ENCODE measurements at regions not wholly inside any gene's neighbourhood (a gene's known extent, or its start where the extent isn't known, plus 50 kb on each side); places are given as distances from the start of the nearest gene placed in this dataset.

DNA sequence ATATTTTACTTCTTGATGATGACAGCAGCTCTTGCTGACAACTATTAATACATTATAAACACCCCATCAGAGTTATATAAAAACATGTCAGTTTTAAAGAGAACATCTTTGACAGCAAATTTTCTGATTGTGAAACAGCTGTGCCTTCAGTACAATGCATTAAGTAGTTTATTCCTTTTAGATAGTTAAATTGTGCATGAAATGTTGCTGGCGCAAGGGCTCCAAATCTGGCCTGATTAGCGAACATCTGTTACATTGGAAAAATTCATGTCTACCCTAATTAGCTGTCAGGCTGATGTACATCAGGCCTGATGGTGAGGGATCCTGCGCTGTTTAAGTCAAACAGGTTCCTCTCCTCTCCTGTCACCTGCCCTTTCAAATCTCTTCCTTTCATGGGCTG lies 171.9 kb upstream of the SP8 start:
- Mint-ChIP-seq H3K36me3 (no peaks in the 10 kb centered on the region), H3K4me3 (no peak overlapping the region), H3K4me1 (no peaks in the 10 kb centered on the region), H3K27me3 (no peaks in the 10 kb centered on the region), H3K27ac (no peak overlapping the region), H3K9me3 (no peaks in the 10 kb centered on the region)
- POLR2A ChIA-PET: no interaction called here
- DNase-seq: no peak
- no peak for ATAC-seq

- no peak overlapping the region for H3K4me3 Mint-ChIP-seq
- no peaks in the 10 kb centered on the region for H3K27me3 Mint-ChIP-seq
- no peaks in the 10 kb centered on the region for H3K9me3 Mint-ChIP-seq
- no peak for DNase-seq
- H3K27ac Mint-ChIP-seq: no peak overlapping the region
- H3K4me1 Mint-ChIP-seq: no peaks in the 10 kb centered on the region
- H3K36me3 Mint-ChIP-seq: no peaks in the 10 kb centered on the region
- ATAC-seq: no peak
- POLR2A ChIA-PET: no interaction called here
Measured at GRCh38 chr7:20959281-20959680, 172.6 kb upstream of the SP8 start.

DNA sequence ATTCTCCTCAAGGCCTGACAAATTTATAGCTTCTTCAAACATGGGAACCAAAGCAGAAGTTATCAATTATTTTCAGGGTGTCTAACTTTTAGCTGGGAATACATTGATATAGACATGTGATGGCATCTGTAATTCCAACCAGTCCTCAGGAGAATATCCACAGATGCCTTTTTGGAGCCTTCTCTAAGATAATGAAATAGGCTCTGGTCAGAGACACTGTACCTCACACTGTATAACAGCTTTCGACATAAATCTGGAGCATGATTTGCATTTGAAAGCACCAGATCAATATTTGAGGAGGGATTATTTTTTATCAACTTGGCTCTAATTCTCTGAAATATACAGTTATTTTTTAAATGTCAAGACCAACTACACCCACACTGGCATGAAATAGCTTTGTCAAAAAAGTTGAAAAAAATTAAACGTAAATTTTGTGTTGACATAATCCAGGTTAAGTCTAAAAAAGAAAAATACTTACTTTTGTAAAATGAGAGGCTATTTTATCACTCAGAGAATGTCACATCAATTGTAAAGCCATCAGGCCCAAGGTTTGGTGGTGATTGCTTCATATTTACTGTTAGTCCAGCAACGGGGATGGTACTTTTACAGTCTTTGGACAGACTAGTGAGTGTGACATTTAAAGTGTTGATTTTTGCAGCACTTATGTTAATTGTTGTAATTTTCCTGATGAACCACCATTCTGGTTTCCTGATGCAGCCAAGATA lies 177.0 kb upstream of the SP8 start:
- Mint-ChIP-seq H3K36me3 (no peaks in the 10 kb centered on the region), H3K27me3 (no peaks in the 10 kb centered on the region), H3K4me3 (no peak overlapping the region), H3K9me3 (no peaks in the 10 kb centered on the region), H3K4me1 (no peaks in the 10 kb centered on the region), H3K27ac (no peak overlapping the region)
- DNase-seq (no peak), ATAC-seq (no peak)
- POLR2A ChIA-PET: no interaction called here

DNA sequence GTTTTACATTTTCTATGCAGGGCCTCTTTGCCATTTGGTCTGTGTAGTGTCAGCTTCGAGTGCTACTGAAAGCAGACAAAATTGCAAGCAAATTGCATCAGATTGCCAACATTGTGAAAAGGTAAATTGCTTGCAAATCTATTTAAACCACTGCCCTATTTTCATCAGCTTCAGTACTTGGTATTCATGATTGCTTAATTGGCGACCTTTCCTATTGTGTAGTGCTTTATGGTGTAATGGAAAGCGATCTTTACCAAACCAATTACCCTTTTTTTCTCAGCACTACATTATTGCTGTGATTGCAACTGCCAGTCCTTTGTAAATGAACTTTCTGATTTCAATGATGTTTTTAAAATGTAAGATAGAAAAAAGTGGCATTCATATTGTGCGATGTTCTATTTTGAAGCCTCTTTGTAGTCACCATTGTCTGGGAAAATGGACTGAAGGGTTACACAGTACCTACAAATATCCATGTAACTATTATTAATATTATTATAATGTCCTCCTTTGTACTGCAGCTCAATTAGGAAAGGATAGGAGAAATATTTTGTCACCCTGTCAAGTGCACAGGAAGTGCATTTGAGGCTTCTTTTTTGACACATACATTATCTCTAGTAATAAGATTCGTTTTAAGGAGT lies 177.7 kb upstream of the SP8 start:
- H3K27me3 Mint-ChIP-seq: no peaks in the 10 kb centered on the region
- H3K4me1 Mint-ChIP-seq: no peaks in the 10 kb centered on the region
- DNase-seq (no peak), ATAC-seq (no peak)
- no peaks in the 10 kb centered on the region for H3K9me3 Mint-ChIP-seq
- no peaks in the 10 kb centered on the region for H3K36me3 Mint-ChIP-seq
- H3K27ac Mint-ChIP-seq: no peak overlapping the region
- POLR2A ChIA-PET: no interaction called here
- no peak overlapping the region for H3K4me3 Mint-ChIP-seq

- ATAC-seq: no peak
- no peaks in the 10 kb centered on the region for H3K36me3 Mint-ChIP-seq
- no peak overlapping the region for H3K27ac Mint-ChIP-seq
- DNase-seq: no peak
- peaks cover 0 to 1% (median 0%) of the 10 kb centered on the region in 5 donors for H3K27me3 Mint-ChIP-seq
- H3K9me3 Mint-ChIP-seq: no peaks in the 10 kb centered on the region
- no peaks in the 10 kb centered on the region for H3K4me1 Mint-ChIP-seq
- no peak overlapping the region for H3K4me3 Mint-ChIP-seq
- POLR2A ChIA-PET: no interaction called here
Measured at GRCh38 chr7:20971219-20971618, 184.5 kb upstream of the SP8 start.

- peaks cover 0 to 4% (median 0%) of the 10 kb centered on the region in 5 donors for H3K27me3 Mint-ChIP-seq
Measured at GRCh38 chr7:20980232-20980631, 193.5 kb upstream of the SP8 start.

DNA sequence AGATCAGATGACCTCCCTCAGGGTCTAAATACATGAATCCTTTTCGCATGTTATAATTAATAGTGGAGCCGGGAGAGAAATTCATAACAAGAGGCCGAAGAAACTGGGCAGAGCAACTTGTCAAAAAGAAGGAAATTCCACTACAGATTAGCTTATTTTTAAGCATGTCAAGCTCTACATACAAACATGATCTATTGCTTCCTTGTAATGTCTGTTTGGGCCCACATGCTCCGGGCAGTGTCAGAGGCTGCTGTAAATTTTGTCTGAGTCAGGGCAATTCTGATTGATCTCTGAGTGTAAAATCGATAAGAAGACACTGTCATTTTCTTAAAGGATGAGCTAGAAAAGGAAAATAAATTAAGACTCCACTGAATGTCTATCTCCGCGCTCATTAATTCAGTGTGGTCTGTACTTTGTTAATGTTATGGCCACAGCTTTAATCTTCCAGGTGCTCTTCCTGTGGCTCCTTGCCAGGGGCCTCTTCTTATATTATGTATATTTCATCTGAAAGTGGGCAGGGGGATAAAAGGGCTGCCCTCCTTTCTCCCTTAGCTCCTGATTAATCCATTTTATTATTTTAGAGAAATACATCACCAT lies 194.1 kb upstream of the SP8 start:
- H3K4me1 Mint-ChIP-seq: no peaks in the 10 kb centered on the region
- ATAC-seq (no peak), DNase-seq (no peak)
- H3K36me3 Mint-ChIP-seq: no peaks in the 10 kb centered on the region
- H3K27me3 Mint-ChIP-seq: peaks cover 0 to 4% (median 0%) of the 10 kb centered on the region in 5 donors
- POLR2A ChIA-PET: no interaction called here
- no peak overlapping the region for H3K4me3 Mint-ChIP-seq
- H3K9me3 Mint-ChIP-seq: no peaks in the 10 kb centered on the region
- no peak overlapping the region for H3K27ac Mint-ChIP-seq

More at GRCh38 chr7:20980232-20980631, 193.5 kb upstream of the SP8 start:
- no peak for DNase-seq
- Mint-ChIP-seq H3K4me1 (no peaks in the 10 kb centered on the region), H3K27ac (no peak overlapping the region), H3K36me3 (no peaks in the 10 kb centered on the region), H3K4me3 (no peak overlapping the region), H3K9me3 (no peaks in the 10 kb centered on the region)
- POLR2A ChIA-PET: no interaction called here
- no peak for ATAC-seq

DNA sequence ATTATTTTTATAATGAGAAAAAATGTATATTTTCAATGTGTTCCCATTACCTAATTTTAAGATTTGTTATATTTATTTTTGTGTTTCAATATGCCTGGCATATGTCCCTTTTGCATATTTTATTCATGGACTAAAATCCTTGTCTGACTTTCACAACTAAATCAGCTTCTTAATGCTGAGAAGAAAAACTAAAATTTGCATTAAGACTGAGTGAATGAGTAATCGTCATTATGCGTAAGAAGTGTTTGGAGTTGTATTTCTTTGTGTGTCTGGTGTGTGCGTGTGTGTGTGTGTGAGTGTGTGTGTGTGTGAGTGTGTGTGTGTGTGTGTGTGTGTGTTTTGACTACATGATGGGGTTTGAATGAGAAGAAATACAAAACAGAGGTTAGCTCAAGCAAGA lies 201.7 kb upstream of the SP8 start:
- Mint-ChIP-seq H3K9me3 (peaks cover 0 to 12% (median 0%) of the 10 kb centered on the region in 9 donors), H3K4me1 (no peaks in the 10 kb centered on the region), H3K27me3 (peaks cover 0 to 11% (median 1%) of the 10 kb centered on the region in 5 donors), H3K36me3 (no peaks in the 10 kb centered on the region), H3K4me3 (no peak overlapping the region), H3K27ac (no peak overlapping the region)
- ATAC-seq (no peak), DNase-seq (no peak)
- POLR2A ChIA-PET: no interaction called here

GRCh38 chr7:20991544-20991943 lies 204.9 kb upstream of the SP8 start:
- peaks cover 0 to 18% (median 3%) of the 10 kb centered on the region in 9 donors for H3K9me3 Mint-ChIP-seq
- H3K27ac Mint-ChIP-seq: no peak overlapping the region
- ATAC-seq (no peak), DNase-seq (no peak)
- H3K4me1 Mint-ChIP-seq: no peaks in the 10 kb centered on the region
- no peaks in the 10 kb centered on the region for H3K36me3 Mint-ChIP-seq
- POLR2A ChIA-PET: no interaction called here
- H3K27me3 Mint-ChIP-seq: peaks cover 0 to 7% (median 1%) of the 10 kb centered on the region in 5 donors
- no peak overlapping the region for H3K4me3 Mint-ChIP-seq

GRCh38 chr7:20993693-20994092 lies 207.0 kb upstream of the SP8 start:
- Mint-ChIP-seq H3K4me3 (no peak overlapping the region), H3K9me3 (peaks cover 0 to 18% (median 3%) of the 10 kb centered on the region in 9 donors), H3K36me3 (no peaks in the 10 kb centered on the region), H3K27me3 (peaks cover 0 to 6% (median 0%) of the 10 kb centered on the region in 5 donors), H3K27ac (no peak overlapping the region), H3K4me1 (no peaks in the 10 kb centered on the region)
- ATAC-seq (no peak), DNase-seq (no peak)
- POLR2A ChIA-PET: no interaction called here

- Mint-ChIP-seq H3K36me3 (no peaks in the 10 kb centered on the region), H3K4me1 (no peaks in the 10 kb centered on the region), H3K27ac (no peak overlapping the region), H3K9me3 (peaks cover 0 to 15% (median 4%) of the 10 kb centered on the region in 9 donors), H3K4me3 (no peak overlapping the region), H3K27me3 (peaks cover 0 to 6% (median 0%) of the 10 kb centered on the region in 5 donors)
- DNase-seq (no peak), ATAC-seq (no peak)
- POLR2A ChIA-PET: no interaction called here
Measured at GRCh38 chr7:20998309-20998708, 211.6 kb upstream of the SP8 start.

- no peak for ATAC-seq
- Mint-ChIP-seq H3K27me3 (no peaks in the 10 kb centered on the region), H3K27ac (no peak overlapping the region), H3K36me3 (peaks cover 0 to 4% (median 0%) of the 10 kb centered on the region in 3 donors), H3K4me3 (no peak overlapping the region), H3K9me3 (peaks cover 5 to 25% (median 12%) of the 10 kb centered on the region in 9 donors), H3K4me1 (no peaks in the 10 kb centered on the region)
- POLR2A ChIA-PET: no interaction called here
- no peak for DNase-seq
Measured at GRCh38 chr7:21011153-21011552, 224.5 kb upstream of the SP8 start.

DNA sequence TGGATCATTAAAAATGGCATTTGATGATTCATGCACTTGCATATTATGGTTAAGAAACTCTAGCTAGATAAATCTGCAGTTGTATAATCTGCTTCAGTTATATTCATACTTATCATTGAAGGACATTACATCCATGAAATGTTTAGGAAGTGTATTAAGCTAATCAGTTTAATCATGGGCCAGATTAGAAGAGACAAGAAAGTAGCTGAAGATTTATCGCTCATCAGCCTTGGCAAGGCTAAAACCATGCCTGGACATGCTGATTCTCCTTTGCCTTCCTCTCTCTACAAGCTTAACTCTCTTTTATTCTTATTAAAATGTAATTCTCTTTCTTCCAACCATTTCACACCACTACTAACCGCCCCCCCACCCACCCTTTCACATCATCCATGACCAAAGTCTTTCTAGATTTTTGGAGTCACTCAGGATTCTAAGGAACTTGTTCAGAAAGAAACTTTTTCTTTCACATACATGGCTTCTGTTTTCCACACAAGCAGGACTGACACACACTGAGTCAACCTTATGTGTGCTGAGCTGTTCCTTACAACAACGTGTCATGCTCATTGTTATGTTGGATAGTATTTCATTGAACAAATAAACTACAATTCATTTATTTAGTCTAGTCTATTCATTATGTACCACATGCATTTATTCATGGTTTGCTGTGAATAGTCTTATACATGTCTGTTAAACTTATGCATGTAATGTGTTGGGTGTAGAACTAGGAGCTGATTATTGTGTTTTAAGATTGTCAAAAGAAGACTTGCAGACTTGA lies 227.3 kb upstream of the SP8 start:
- Mint-ChIP-seq H3K36me3 (no peaks in the 10 kb centered on the region), H3K9me3 (peaks cover 0 to 12% (median 3%) of the 10 kb centered on the region in 9 donors), H3K27me3 (peaks cover 0 to 1% (median 0%) of the 10 kb centered on the region in 5 donors), H3K27ac (no peak overlapping the region), H3K4me3 (no peak overlapping the region), H3K4me1 (no peaks in the 10 kb centered on the region)
- POLR2A ChIA-PET: no interaction called here
- ATAC-seq (no peak), DNase-seq (no peak)
